T-helper 2 cell (primary cell): ENCODE measurements at regions not wholly inside any gene's neighbourhood (a gene's known extent, or its start where the extent isn't known, plus 50 kb on each side); places are given as distances from the start of the nearest gene placed in this dataset.
A peak's percentile ranks its signal among the peaks of the same experiment; 100 is the strongest.

Experiments used
- DNase-seq, 5 experiments: peaks; one replicate each; pipeline versions ENCODE4 v3.0.0 to v3.0.0-alpha.2; 2012 to 2022

DNA sequence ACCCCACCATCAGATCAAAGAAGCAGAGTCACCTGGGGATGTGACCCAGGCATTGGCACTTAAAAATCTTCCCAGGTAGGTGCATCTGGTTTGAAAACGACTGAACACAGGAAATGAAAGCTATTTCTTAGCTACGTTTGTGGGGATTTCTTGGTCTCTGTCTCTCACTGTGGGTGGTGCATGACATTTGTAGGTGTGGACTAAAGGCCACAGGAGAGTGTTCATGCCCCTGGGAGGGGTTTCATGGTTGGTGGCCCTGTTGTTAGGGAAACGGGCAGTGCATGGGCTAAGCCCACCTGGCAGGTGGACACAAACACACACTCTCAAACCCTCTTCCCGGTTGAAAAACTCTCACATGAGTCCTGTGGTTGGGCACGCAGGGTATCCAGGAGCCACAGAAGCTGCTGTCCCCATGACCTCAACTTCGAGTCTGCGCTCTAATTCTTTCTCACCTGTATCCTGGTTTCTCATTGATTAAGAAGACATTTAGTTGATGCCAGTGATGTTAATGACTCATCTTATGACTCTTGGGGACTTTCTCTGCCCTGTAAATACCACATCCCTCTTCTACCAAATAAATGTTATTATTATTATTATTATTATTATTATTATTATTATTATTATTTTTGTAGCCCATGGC lies 119.4 kb downstream of the MRPS6 start:
- DNase-seq: peak in 1 of 5 experiments; percentile 45

DNA sequence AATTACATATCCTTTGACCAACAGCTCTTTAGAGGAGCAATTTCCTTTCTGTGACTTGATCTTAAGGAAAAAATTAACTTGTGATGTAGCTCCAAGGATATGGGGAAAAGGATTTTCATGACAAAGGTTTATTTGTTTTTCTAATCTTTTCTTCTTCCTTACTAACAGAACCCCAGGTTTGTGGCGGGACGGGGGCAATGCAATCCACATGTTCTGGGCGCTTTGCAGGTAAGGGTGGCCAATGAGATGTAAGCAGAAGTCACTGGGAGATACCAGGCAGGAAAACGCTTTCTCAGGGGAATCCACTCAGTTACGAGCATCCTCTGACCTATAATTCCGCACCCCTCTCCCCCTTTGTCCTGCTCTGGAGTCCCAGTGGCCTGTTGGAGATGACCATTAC lies 122.0 kb downstream of the MRPS6 start:
- no peak for DNase-seq

- no peak for DNase-seq
These were observed 123.6 kb downstream of the MRPS6 start for GRCh38 chr21:34196996-34197395.

GRCh38 chr21:34197561-34197960 lies 124.2 kb downstream of the MRPS6 start:
- DNase-seq: no peak

- peak in 1 of 5 experiments; percentile 89 for DNase-seq
These were observed 125.1 kb downstream of the MRPS6 start for GRCh38 chr21:34198231-34199120.

DNA sequence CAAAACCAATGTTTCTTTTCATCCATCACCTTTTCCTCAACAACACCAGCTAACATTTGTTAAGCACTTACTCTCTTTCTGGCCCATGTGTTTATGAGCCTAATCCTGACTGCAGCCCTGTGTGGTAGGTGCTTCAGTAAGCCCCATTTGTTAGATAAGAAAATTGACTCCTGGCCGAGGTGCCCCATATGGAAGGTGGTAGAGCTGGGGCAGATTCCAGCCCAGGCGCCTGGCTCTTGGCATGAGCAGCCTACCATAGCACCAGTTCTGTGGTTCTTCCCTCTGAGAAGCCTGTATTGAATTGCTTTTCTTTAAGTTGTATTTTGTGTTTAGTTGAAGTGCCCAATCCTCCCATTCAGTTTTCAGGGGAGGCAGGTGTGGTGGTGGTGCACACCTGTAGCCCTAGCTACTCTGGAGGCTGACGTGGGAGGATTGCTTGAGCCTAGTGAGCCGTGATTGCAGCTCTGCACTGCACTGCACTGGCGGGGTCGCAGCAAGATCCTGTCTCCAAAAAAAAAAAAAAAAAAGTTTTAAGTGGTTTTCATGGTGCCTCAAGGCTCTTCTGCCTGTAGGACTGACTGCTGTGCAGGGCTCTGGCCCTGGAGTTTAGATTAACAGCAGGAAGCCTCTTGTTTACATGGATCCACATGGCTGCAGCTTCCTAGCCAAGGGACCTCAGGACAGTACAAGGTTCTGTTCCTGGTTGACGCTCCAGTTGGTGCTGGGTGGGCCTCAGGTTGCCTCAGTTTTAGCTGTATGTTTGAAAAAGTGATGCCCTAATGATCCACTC lies 125.9 kb downstream of the MRPS6 start:
- peak in 1 of 5 experiments; percentile 27 for DNase-seq

- DNase-seq: no peak
These were observed 127.0 kb downstream of the MRPS6 start for GRCh38 chr21:34200288-34200905.

DNA sequence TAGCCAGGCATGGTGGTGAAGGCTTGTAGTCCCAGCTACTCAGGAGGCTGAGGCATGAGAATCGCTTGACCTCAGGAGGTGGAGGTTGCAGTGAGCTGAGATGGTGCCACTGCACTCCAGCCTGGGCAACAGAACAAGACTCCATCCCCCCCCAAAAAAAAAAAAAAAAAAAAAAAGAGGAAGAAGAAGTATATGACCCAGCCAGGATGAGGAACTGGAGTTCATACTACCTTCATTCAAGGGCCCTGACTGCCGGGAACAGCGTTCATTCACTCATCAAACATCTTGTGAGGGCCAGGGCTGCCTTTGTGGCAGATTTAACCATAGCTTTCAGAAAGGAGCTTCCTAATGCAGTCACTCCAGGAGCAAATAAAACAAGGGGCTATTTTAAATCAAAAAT lies 127.6 kb downstream of the MRPS6 start:
- no peak for DNase-seq

DNA sequence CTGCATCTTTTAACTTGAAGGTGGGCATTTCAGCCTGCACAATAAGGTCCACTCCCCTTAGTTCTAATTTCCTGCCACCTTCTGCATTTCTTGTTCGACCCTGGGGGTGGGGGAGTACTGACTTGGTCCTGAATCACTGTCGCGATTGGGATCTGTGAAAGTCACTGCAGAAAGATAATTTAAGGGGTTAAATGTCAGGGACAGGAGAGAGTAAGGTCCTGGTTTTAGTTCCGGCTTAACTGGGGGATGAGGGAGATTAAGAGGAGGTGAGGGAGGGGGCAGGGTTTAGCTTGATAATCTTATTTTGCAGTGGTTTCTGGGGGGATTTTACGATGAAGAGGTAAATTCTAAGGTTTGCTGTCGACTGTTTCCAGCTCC lies 128.1 kb downstream of the MRPS6 start:
- no peak for DNase-seq

DNA sequence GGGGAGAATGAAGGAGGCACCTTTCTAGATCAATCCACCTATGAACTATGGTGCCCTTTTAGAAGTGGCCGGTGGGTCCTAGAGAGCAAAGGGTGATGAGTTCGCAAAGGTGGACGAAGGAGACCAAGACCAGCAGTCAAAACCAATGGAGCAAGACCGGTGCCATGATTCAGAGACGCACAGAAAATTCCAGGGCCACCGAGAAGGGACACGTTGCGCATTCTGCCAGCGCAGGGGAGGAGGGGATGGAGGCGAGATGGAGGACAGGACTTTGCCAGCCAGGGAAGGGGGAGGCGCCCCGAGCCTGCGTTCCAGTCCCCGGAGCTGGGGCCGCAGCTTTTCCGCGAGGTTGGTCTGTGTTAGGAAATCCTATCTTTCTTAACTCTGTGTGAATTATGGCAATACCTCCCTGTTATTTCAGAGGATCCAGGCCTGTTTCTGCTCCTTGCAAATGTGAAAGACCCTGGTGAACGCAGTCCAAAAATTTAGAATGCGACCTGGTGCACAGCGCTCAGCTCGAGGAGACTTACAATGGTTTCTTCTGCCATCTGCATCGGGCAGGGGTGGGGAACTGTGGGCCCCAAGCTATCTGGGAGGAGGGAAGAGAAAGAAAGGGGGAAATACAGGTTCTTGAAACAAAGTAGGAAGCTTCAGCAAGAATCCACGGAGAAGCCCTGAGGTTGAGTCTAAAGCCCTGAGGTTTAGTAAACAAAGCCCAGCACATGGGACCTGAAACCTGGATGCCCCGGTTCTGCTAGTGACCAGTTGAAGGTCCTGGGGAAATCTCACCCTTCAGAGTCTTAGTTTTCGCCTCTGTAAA lies 129.4 kb downstream of the MRPS6 start:
- DNase-seq: no peak

DNA sequence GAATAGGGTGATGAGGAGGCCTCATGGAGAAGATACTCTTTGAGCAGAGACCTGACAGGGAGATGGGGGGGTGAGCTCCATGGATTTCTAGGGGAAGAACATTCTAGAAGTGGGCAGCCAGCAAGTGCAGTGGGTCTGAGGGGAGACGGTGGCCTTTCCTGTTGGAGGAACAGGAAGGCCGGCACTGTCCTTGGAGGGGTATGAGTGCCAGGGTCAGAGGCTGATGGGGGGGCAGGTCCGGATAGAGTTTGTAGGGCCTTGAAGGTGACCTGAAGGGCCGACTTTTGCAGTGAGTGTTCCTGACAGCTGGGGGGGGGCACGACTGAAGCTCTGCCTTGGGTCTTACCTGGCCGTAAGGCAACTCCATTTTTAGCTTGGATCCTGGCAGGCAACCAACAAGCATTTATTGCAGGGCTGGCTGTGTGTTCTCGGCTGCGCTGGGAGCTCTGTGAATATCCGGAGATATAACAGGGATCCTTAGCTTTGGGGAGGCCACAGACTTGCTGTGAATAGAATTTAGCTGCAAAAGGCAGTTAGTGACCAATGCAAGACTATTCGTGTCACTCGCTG lies 130.6 kb downstream of the MRPS6 start:
- DNase-seq: no peak

GRCh38 chr21:34204481-34205439 lies 131.4 kb downstream of the MRPS6 start:
- no peak for DNase-seq

DNA sequence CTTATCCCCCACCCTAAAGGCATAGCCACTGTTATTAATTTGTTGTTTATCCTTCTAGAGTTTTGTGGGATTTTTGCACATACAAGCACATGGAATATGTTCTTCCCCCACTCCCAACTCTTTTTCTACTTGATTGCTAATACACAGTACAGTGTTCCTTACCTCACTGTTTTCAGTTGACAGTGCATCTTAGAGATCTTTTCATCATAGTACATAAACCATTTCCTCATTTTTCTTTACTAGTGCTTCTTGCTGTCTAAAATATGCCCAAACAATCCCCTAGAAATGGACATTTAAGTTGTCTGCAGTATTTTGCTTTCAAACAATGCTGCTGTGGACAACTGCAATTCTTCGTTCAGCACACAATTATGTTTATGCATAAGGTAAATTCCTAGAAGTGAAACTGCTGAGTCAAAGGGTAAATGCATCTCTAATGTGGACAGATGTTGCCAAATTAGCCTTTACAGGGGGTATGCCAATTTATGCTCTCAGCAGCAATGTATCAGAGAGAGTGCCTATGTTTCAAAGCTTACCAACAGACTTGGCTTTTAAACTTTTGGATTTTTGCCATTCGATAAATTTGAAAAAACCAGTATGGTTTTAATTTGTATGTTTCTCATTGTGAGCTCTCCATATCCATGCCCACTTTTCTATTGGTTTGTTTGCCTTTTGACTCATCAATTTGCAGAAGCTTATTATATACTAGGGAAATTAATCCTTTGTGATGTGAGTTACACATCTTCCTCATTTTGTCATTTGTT lies 132.6 kb downstream of the MRPS6 start:
- peak in 1 of 5 experiments; percentile 71 for DNase-seq

- DNase-seq: no peak
These were observed 140.6 kb downstream of the MRPS6 start for GRCh38 chr21:34213959-34214358.

- DNase-seq: no peak
These were observed 142.1 kb downstream of the MRPS6 start for GRCh38 chr21:34215501-34215900.

DNA sequence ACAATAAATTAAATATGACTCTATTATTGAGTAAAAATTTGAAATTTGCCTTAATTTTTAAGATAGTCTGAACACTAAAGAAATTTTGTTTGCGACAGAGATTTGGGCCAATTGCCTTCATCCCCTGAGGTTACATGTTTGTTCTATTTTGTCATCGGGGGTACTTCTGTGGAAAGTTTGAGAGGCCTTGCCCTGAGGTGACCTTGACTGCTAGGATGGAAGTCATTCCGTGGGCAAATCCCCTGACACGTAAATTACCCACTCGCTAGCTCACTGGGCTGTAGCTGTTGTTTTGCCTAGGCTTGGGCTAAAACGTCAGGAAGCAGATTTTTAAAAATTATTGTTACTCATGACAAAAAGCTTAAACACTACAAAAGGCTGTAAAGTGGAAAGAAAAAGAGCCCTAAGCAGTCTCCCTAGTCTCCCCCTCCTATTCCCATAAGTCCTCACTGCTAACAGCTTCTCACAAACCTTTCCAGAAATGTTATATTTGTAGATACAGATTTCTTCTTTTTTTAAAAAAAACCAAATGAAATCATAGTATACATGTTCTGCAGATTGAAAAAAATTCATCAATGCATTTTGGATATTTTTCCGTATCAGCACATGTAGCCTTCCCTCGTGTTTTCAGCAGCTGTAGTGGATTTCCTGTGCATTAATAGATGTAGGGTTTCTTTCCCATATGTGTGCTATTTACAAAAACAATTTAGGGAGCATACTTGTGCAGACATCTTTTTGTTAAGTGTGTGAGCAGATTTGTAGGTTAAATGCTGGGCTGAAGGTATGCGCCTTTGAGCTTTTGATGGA lies 142.7 kb downstream of the MRPS6 start:
- no peak for DNase-seq

DNA sequence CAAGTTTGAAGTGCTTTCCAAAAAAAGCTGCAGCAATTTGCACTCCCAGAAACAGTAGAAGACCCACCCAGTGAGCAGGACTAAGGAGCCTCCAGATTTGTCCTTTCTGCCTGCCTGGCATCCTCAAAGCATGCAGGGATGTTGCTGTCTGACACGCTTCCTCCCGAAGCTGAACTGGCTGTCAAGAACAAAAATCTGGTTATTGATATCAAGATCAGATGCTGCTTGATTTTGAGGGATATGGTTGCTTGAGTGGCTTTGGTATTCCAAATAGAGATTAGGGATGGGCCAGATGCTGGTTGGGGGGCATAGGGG lies 143.3 kb downstream of the MRPS6 start:
- DNase-seq: no peak

GRCh38 chr21:34217263-34217662 lies 143.9 kb downstream of the MRPS6 start:
- no peak for DNase-seq
